ENCODE measurements at regions not wholly inside any gene's neighbourhood (a gene's known extent, or its start where the extent isn't known, plus 50 kb on each side); places are given as distances from the start of the nearest gene placed in this dataset.

DNA sequence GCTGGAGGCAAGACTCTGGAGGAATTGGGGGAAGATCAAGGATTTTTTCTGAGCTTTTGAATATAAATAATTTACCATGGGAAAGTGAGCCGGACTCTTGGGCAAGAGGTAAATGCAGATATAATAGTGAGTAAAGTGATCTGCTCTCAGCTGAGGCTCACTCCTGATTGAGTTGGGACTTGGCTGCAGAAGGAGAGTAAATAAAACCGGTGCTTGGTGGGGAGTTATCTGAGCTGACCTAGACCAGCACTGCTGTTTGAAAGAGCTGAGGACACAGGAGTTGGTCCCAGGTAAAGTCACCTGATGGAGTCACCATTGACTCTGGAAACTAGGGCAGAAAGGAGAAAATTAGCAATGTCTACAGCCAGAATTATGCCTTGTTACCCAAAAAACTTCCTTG is 57.3 kb upstream of the LRPPRC start:
- TF ChIP-seq CTCF (IDR thresholded peaks at IDR 0.05) (no peak), POLR2A (IDR thresholded peaks at IDR 0.05) (no peak)
